ENCODE measurements at regions not wholly inside any gene's neighbourhood (a gene's known extent, or its start where the extent isn't known, plus 50 kb on each side); places are given as distances from the start of the nearest gene placed in this dataset.

DNA sequence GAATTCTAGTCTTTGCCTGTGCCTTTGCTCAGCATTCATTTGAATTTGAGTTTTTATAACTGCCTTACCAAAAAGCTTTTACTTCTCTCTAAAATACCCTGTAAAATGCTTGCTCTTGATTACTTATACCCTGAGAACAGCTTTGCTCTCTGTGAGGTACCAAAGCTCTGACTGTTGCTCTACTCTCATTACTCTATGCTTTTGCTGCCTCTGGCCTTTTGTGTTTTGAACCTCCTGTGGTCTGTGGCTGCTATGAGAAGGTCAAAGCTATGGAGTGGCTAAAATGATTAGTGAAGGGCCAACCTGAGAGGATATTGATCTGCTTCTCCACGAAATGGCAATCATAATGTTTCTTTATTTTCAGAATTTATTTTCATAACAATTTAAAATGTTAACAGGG lies 375.6 kb upstream of the IMPG1 start:
- no peak overlapping the region for H2BK120ac ChIP-seq (ENCODE audit: low read depth, low read length)

DNA sequence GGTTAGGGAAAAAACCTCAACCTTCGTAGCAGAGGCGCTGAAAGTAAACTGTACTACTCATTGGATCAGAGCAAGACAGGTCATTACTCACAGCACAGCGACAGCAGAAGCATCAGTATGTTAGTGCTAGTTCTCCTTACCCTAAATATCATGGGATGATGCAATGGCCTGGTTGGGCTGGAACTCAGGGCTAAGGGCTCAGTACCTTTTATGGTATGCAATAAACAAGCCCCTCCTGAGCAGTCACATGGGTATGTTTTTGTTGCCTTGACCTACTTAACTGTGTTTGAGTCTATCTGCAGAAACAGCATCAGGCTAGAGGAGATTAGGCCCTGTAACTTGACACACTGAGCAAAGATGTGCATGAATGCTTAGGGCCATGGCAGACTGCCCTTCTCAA lies 369.4 kb upstream of the IMPG1 start:
- H3K36me3 ChIP-seq (replicated peaks in 1 of 2; ENCODE audit: control insufficient read depth in 2 of 2, insufficient read depth in 2 of 2, low read length in 2 of 2) = no peaks in the 10 kb centered on the region
- no peak overlapping the region for H2AFZ ChIP-seq (ENCODE audit: low read length)
- H3K18ac ChIP-seq (ENCODE audit: low read length) = no peak overlapping the region
- no peak overlapping the region for H3K14ac ChIP-seq (ENCODE audit: low read length)
- no peaks in the 10 kb centered on the region for H3K27me3 ChIP-seq (ENCODE audit: control insufficient read depth in 3 of 3, insufficient read depth in 3 of 3, low read depth in 1 of 3, low read length in 3 of 3)
- no peak overlapping the region for H4K91ac ChIP-seq (ENCODE audit: low read depth, low read length, poor library complexity)
- no peak overlapping the region for H4K8ac ChIP-seq (ENCODE audit: low read depth, low read length)
- no peak for DNase-seq (ENCODE audit: low spot score)
- H3K4ac ChIP-seq (ENCODE audit: low read length) = no peak overlapping the region
- H2BK120ac ChIP-seq (ENCODE audit: low read depth, low read length) = no peak overlapping the region
- H2BK12ac ChIP-seq (ENCODE audit: low read length) = no peak overlapping the region
- no peak overlapping the region for H2BK15ac ChIP-seq (ENCODE audit: low read length)
- H3K79me1 ChIP-seq (ENCODE audit: low read depth, low read length) = no peaks in the 10 kb centered on the region
- WGBS, 2 donors (ENCODE audit: extremely low coverage in 2 of 2, insufficient read length in 2 of 2, insufficient replicate concordance in 1 of 2) = no CpG with 5 or more reads among the region's 3 CpGs
- peaks cover 0 to 7% of the 10 kb centered on the region in 2 donors for H3K4me1 ChIP-seq (ENCODE audit: control insufficient read depth in 2 of 2, insufficient read depth in 1 of 2, low read depth in 1 of 2, low read length in 2 of 2)
- H3K23ac ChIP-seq (ENCODE audit: low read depth, low read length, poor library complexity) = no peak overlapping the region
- H3K9ac ChIP-seq (ENCODE audit: low read depth, low read length, poor library complexity) = no peak overlapping the region
- H3K4me2 ChIP-seq (ENCODE audit: insufficient read depth, low read length, poor library complexity, severe bottlenecking) = no peak overlapping the region
- H2AK5ac ChIP-seq (ENCODE audit: low read depth, low read length) = no peak overlapping the region
- no peak overlapping the region for H3K27ac ChIP-seq (replicated peaks; ENCODE audit: low read length)
- H2BK5ac ChIP-seq (ENCODE audit: low read length) = no peak overlapping the region
- H3K9me3 ChIP-seq (replicated peaks in 1 of 2; ENCODE audit: control insufficient read depth in 2 of 2, insufficient read depth in 1 of 2, low read depth in 1 of 2, low read length in 2 of 2) = no peaks in the 10 kb centered on the region
- H3K4me3 ChIP-seq (ENCODE audit: low read length in 2 of 2) = no peak overlapping the region

More for the DNA sequence above, 375.6 kb upstream of the IMPG1 start:
- Histone ChIP-seq H3K4me1 (ENCODE audit: control insufficient read depth in 2 of 2, insufficient read depth in 1 of 2, low read depth in 1 of 2, low read length in 2 of 2) (no peaks in the 10 kb centered on the region), H3K27me3 (ENCODE audit: control insufficient read depth in 3 of 3, insufficient read depth in 3 of 3, low read depth in 1 of 3, low read length in 3 of 3) (no peaks in the 10 kb centered on the region), H4K8ac (ENCODE audit: low read depth, low read length) (no peak overlapping the region), H3K14ac (ENCODE audit: low read length) (no peak overlapping the region), H3K9me3 (replicated peaks in 1 of 2; ENCODE audit: control insufficient read depth in 2 of 2, insufficient read depth in 1 of 2, low read depth in 1 of 2, low read length in 2 of 2) (no peaks in the 10 kb centered on the region), H3K27ac (replicated peaks; ENCODE audit: low read length) (no peak overlapping the region), H2AK5ac (ENCODE audit: low read depth, low read length) (no peak overlapping the region), H3K4me3 (ENCODE audit: low read length in 2 of 2) (no peak overlapping the region), H2BK5ac (ENCODE audit: low read length) (no peak overlapping the region), H3K4ac (ENCODE audit: low read length) (no peak overlapping the region), H4K91ac (ENCODE audit: low read depth, low read length, poor library complexity) (no peak overlapping the region), H3K79me1 (ENCODE audit: low read depth, low read length) (no peaks in the 10 kb centered on the region), H2BK15ac (ENCODE audit: low read length) (no peak overlapping the region), H3K23ac (ENCODE audit: low read depth, low read length, poor library complexity) (no peak overlapping the region), H3K36me3 (replicated peaks in 1 of 2; ENCODE audit: control insufficient read depth in 2 of 2, insufficient read depth in 2 of 2, low read length in 2 of 2) (no peaks in the 10 kb centered on the region), H2AFZ (ENCODE audit: low read length) (no peak overlapping the region), H2BK12ac (ENCODE audit: low read length) (no peak overlapping the region), H3K9ac (ENCODE audit: low read depth, low read length, poor library complexity) (no peak overlapping the region), H3K18ac (ENCODE audit: low read length) (no peak overlapping the region), H3K4me2 (ENCODE audit: insufficient read depth, low read length, poor library complexity, severe bottlenecking) (no peak overlapping the region)
- no peak for DNase-seq (ENCODE audit: low spot score)
- no CpG with 5 or more reads among the region's 1 CpG for WGBS, 2 donors (ENCODE audit: extremely low coverage in 2 of 2, insufficient read length in 2 of 2, insufficient replicate concordance in 1 of 2)

GRCh38 chr6:76439811-76440210 lies 367.3 kb upstream of the IMPG1 start:
- no peaks in the 10 kb centered on the region for H3K36me3 ChIP-seq (replicated peaks in 1 of 2; ENCODE audit: control insufficient read depth in 2 of 2, insufficient read depth in 2 of 2, low read length in 2 of 2)
- no peak overlapping the region for H3K23ac ChIP-seq (ENCODE audit: low read depth, low read length, poor library complexity)
- no peak overlapping the region for H3K18ac ChIP-seq (ENCODE audit: low read length)
- H2BK12ac ChIP-seq (ENCODE audit: low read length) = no peak overlapping the region
- H2BK5ac ChIP-seq (ENCODE audit: low read length) = no peak overlapping the region
- no peaks in the 10 kb centered on the region for H3K9me3 ChIP-seq (replicated peaks in 1 of 2; ENCODE audit: control insufficient read depth in 2 of 2, insufficient read depth in 1 of 2, low read depth in 1 of 2, low read length in 2 of 2)
- H4K8ac ChIP-seq (ENCODE audit: low read depth, low read length) = no peak overlapping the region
- H2AFZ ChIP-seq (ENCODE audit: low read length) = no peak overlapping the region
- H3K4me3 ChIP-seq (ENCODE audit: low read length in 2 of 2) = no peak overlapping the region
- H4K91ac ChIP-seq (ENCODE audit: low read depth, low read length, poor library complexity) = no peak overlapping the region
- no CpG with 5 or more reads among the region's 2 CpGs for WGBS, 2 donors (ENCODE audit: extremely low coverage in 2 of 2, insufficient read length in 2 of 2, insufficient replicate concordance in 1 of 2)
- no peak overlapping the region for H2BK15ac ChIP-seq (ENCODE audit: low read length)
- no peak overlapping the region for H2AK5ac ChIP-seq (ENCODE audit: low read depth, low read length)
- no peak overlapping the region for H3K27ac ChIP-seq (replicated peaks; ENCODE audit: low read length)
- no peak overlapping the region for H3K14ac ChIP-seq (ENCODE audit: low read length)
- no peak overlapping the region for H3K4me2 ChIP-seq (ENCODE audit: insufficient read depth, low read length, poor library complexity, severe bottlenecking)
- no peaks in the 10 kb centered on the region for H3K79me1 ChIP-seq (ENCODE audit: low read depth, low read length)
- no peak overlapping the region for H3K9ac ChIP-seq (ENCODE audit: low read depth, low read length, poor library complexity)
- DNase-seq (ENCODE audit: low spot score) = no peak
- no peak overlapping the region for H3K4ac ChIP-seq (ENCODE audit: low read length)
- H3K27me3 ChIP-seq (ENCODE audit: control insufficient read depth in 3 of 3, insufficient read depth in 3 of 3, low read depth in 1 of 3, low read length in 3 of 3) = no peaks in the 10 kb centered on the region
- H3K4me1 ChIP-seq (ENCODE audit: control insufficient read depth in 2 of 2, insufficient read depth in 1 of 2, low read depth in 1 of 2, low read length in 2 of 2) = peaks cover 0 to 7% of the 10 kb centered on the region in 2 donors
- H2BK120ac ChIP-seq (ENCODE audit: low read depth, low read length) = no peak overlapping the region

DNA sequence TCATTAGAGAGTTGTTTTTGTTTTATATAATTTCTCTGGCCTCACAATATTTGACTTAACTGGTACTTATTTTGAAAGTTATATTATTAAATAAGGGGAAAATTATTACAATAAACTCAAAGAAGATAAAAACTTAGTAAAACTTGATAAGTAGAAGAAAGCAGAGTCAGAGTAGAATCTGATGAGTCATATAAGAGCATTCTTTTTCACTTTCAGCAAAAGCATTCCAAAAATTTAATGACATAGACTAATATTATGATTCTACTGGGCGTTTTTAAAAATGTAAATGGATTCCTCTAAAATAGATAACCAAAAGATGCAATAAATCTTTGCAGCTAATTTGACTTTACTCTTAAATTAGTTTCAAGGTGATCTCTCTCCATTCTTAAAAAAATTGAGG lies 366.3 kb upstream of the IMPG1 start:
- H3K9ac ChIP-seq (ENCODE audit: low read depth, low read length, poor library complexity) = no peak overlapping the region
- no peak overlapping the region for H2BK5ac ChIP-seq (ENCODE audit: low read length)
- no CpG with 5 or more reads among the region's 1 CpG for WGBS, 2 donors (ENCODE audit: extremely low coverage in 2 of 2, insufficient read length in 2 of 2, insufficient replicate concordance in 1 of 2)
- no peaks in the 10 kb centered on the region for H3K9me3 ChIP-seq (replicated peaks in 1 of 2; ENCODE audit: control insufficient read depth in 2 of 2, insufficient read depth in 1 of 2, low read depth in 1 of 2, low read length in 2 of 2)
- H3K4me3 ChIP-seq (ENCODE audit: low read length in 2 of 2) = no peak overlapping the region
- no peak overlapping the region for H3K18ac ChIP-seq (ENCODE audit: low read length)
- no peak overlapping the region for H3K14ac ChIP-seq (ENCODE audit: low read length)
- no peak overlapping the region for H3K23ac ChIP-seq (ENCODE audit: low read depth, low read length, poor library complexity)
- no peak overlapping the region for H2BK12ac ChIP-seq (ENCODE audit: low read length)
- H3K27me3 ChIP-seq (ENCODE audit: control insufficient read depth in 3 of 3, insufficient read depth in 3 of 3, low read depth in 1 of 3, low read length in 3 of 3) = no peaks in the 10 kb centered on the region
- no peak overlapping the region for H2AFZ ChIP-seq (ENCODE audit: low read length)
- no peak overlapping the region for H3K4me2 ChIP-seq (ENCODE audit: insufficient read depth, low read length, poor library complexity, severe bottlenecking)
- no peak overlapping the region for H2BK120ac ChIP-seq (ENCODE audit: low read depth, low read length)
- no peaks in the 10 kb centered on the region for H3K79me1 ChIP-seq (ENCODE audit: low read depth, low read length)
- H3K27ac ChIP-seq (replicated peaks; ENCODE audit: low read length) = no peak overlapping the region
- no peak overlapping the region for H2AK5ac ChIP-seq (ENCODE audit: low read depth, low read length)
- no peak overlapping the region for H2BK15ac ChIP-seq (ENCODE audit: low read length)
- H3K4me1 ChIP-seq (ENCODE audit: control insufficient read depth in 2 of 2, insufficient read depth in 1 of 2, low read depth in 1 of 2, low read length in 2 of 2) = peaks cover 0 to 7% of the 10 kb centered on the region in 2 donors
- H3K4ac ChIP-seq (ENCODE audit: low read length) = no peak overlapping the region
- H3K36me3 ChIP-seq (replicated peaks in 1 of 2; ENCODE audit: control insufficient read depth in 2 of 2, insufficient read depth in 2 of 2, low read length in 2 of 2) = no peaks in the 10 kb centered on the region
- no peak for DNase-seq (ENCODE audit: low spot score)
- H4K91ac ChIP-seq (ENCODE audit: low read depth, low read length, poor library complexity) = no peak overlapping the region
- no peak overlapping the region for H4K8ac ChIP-seq (ENCODE audit: low read depth, low read length)

All from neuronal stem cell (in vitro differentiated cells).